Testis (tissue), 2 donors: ENCODE measurements at regions not wholly inside any gene's neighbourhood (a gene's known extent, or its start where the extent isn't known, plus 50 kb on each side); places are given as distances from the start of the nearest gene placed in this dataset.

ENCODE experiments used
- POLR2A ChIP-seq: fragments of 450-650 bp; IDR thresholded peaks from one replicate; pipeline ENCODE4 v1.6.1; 2017; ENCODE audit warnings: antibody characterized with exemption, mild to moderate bottlenecking, moderate library complexity
- TF ChIP-seq, protein P1 (sequence below), 3 experiments: fragments of 450-650 bp in 2 of 3; fragments of 200-600 bp in 1 of 3; sonication (generic) in 1 of 3; IDR thresholded peaks; one replicate each; pipeline ENCODE4 v1.5.1; 2016 to 2019; ENCODE audit warnings: antibody characterized with exemption in 3 of 3, mild to moderate bottlenecking in 2 of 3, moderate library complexity in 1 of 3

DNA sequence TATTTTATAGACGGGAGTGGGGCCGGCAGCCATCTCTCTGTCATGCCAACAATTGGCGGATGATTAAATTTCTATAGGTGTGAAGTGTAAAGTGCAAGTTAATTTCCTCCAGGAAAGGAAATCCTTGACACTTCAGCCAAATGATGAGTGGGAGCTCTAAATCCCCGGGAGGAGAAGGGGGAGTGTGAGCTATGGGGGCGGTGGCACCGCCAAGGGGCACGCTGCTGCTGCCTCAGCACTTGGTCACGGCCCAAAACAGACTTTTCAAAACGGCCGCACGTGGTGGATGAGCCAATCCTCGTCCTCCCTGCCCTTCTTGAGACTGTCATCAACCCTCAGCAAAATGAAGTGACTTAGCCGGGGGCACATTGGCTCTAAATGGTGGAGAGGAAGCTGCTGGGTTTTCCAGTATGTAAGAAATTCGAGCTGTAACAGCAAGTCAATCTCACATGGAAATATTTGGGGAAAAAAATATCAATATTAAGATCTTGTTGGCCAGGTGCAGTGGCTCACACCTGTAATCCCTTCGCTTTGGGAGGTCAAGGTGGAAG lies 200.8 kb downstream of the TFCP2L1 start:
- no peak for TF ChIP-seq POLR2A
- TF ChIP-seq, protein P1, sequence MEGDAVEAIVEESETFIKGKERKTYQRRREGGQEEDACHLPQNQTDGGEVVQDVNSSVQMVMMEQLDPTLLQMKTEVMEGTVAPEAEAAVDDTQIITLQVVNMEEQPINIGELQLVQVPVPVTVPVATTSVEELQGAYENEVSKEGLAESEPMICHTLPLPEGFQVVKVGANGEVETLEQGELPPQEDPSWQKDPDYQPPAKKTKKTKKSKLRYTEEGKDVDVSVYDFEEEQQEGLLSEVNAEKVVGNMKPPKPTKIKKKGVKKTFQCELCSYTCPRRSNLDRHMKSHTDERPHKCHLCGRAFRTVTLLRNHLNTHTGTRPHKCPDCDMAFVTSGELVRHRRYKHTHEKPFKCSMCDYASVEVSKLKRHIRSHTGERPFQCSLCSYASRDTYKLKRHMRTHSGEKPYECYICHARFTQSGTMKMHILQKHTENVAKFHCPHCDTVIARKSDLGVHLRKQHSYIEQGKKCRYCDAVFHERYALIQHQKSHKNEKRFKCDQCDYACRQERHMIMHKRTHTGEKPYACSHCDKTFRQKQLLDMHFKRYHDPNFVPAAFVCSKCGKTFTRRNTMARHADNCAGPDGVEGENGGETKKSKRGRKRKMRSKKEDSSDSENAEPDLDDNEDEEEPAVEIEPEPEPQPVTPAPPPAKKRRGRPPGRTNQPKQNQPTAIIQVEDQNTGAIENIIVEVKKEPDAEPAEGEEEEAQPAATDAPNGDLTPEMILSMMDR (IDR thresholded peaks at IDR 0.05), result no peak
